IMR-90 (cell line): ENCODE measurements at regions not wholly inside any gene's neighbourhood (a gene's known extent, or its start where the extent isn't known, plus 50 kb on each side); places are given as distances from the start of the nearest gene placed in this dataset.
A peak's percentile ranks its signal among the peaks of the same experiment; 100 is the strongest.

Experiments used
- ATAC-seq: fragments of 200-7000 bp; cut with Tn5 transposase; 2 replicates; pipeline ENCODE4 v1.9.1; 2020; ENCODE audit warnings: low read depth, mild to moderate bottlenecking, moderate library complexity
- BruUV-seq: library from RNA; stranded (reverse); fragments of 400-500 nt; replicated peaks from 2 replicates; lab custom pipeline; 2021; lab: Mats Ljungman, UMichigan
- CTCF ChIA-PET: fragments of 300-600 bp; formaldehyde crosslinking; extraction: SDS; loops from one replicate; lab custom pipeline; 2021; ENCODE audit warnings: antibody characterized with exemption; lab: Yijun Ruan, JAX
- POLR2A ChIA-PET: fragments of 300-600 bp; sonication (Branson Sonifier 250); formaldehyde crosslinking; loops from one replicate; lab custom pipeline; 2022; ENCODE audit warnings: antibody characterized with exemption; ENCODE audit not compliant: unreplicated experiment; lab: Charles Lee
- DNase-seq: peaks from one replicate; pipeline ENCODE4 v3.0.0; 2013
- H2AFZ ChIP-seq: replicated peaks from 2 replicates; pipeline ENCODE3; 2013; ENCODE audit warnings: low read length, mild to moderate bottlenecking; ENCODE audit not compliant: poor library complexity
- H2AK5ac ChIP-seq: 2 replicates; pipeline ENCODE4 v1.6.1; 2013; ENCODE audit warnings: low read depth, low read length, inconsistent platforms
- H2AK9ac ChIP-seq: replicated peaks from 2 replicates; pipeline ENCODE3; 2013; ENCODE audit warnings: mild to moderate bottlenecking, low read depth, low read length, moderate library complexity; ENCODE audit not compliant: poor library complexity
- H2BK120ac ChIP-seq: 2 replicates; pipeline ENCODE4 v1.6.1; 2013; ENCODE audit warnings: low read depth, low read length, inconsistent platforms
- H2BK15ac ChIP-seq: 3 replicates; pipeline ENCODE4 v1.6.1; 2013; ENCODE audit warnings: low read depth, low read length, inconsistent platforms
- H2BK20ac ChIP-seq: 2 replicates; pipeline ENCODE4 v1.6.1; 2013; ENCODE audit warnings: low read depth, mild to moderate bottlenecking, inconsistent platforms, low read length, moderate library complexity
- H2BK5ac ChIP-seq: 2 replicates; pipeline ENCODE4 v1.6.1; 2013; ENCODE audit warnings: mild to moderate bottlenecking, low read depth, low read length, inconsistent platforms; ENCODE audit not compliant: poor library complexity, severe bottlenecking
- H3K14ac ChIP-seq: replicated peaks from 2 replicates; pipeline ENCODE4 v1.6.1; 2013; ENCODE audit warnings: low read depth, low read length, inconsistent platforms
- H3K18ac ChIP-seq: 2 replicates; pipeline ENCODE4 v1.6.1; 2013; ENCODE audit warnings: low read depth, low read length, control low read depth
- H3K23ac ChIP-seq: 2 replicates; pipeline ENCODE4 v1.6.1; 2013; ENCODE audit warnings: low read depth, low read length, inconsistent platforms
- H3K27ac ChIP-seq: 2 replicates; pipeline ENCODE4 v1.5.1; 2013; ENCODE audit warnings: mild to moderate bottlenecking, control low read depth, low read length; ENCODE audit not compliant: insufficient read depth
- H3K27me3 ChIP-seq: 2 replicates; pipeline ENCODE4 v1.6.1; 2013; ENCODE audit warnings: low read length; ENCODE audit not compliant: control insufficient read depth, insufficient read depth
- H3K36me3 ChIP-seq: 2 replicates; pipeline ENCODE4 v1.6.1; 2013; ENCODE audit warnings: low read length, mixed read lengths; ENCODE audit not compliant: control insufficient read depth, insufficient read depth
- H3K4ac ChIP-seq: 2 replicates; pipeline ENCODE4 v1.6.1; 2013; ENCODE audit warnings: low read depth, low read length, inconsistent platforms
- H3K4me1 ChIP-seq: 2 replicates; pipeline ENCODE4 v1.6.1; 2013; ENCODE audit warnings: low read length, mixed read lengths; ENCODE audit not compliant: control insufficient read depth, insufficient read depth
- H3K4me2 ChIP-seq: 2 replicates; pipeline ENCODE4 v1.6.1; 2013; ENCODE audit warnings: low read depth, mild to moderate bottlenecking, control low read depth, low read length, moderate library complexity
- H3K4me3 ChIP-seq: 2 replicates; pipeline ENCODE4 v1.5.1; 2013; ENCODE audit warnings: low read depth, mild to moderate bottlenecking, control low read depth, low read length, moderate library complexity; ENCODE audit not compliant: insufficient read depth
- H3K56ac ChIP-seq: 2 replicates; pipeline ENCODE4 v1.6.1; 2013; ENCODE audit warnings: low read length, inconsistent platforms; ENCODE audit not compliant: insufficient read depth; ENCODE audit errors: extremely low read depth
- H3K79me1 ChIP-seq, 2 experiments: 2 replicates each; pipeline ENCODE4 v1.6.1; 2013; ENCODE audit warnings: low read length in 2 of 2, inconsistent platforms in 1 of 2, low read depth in 1 of 2
- H3K9ac ChIP-seq: 2 replicates; pipeline ENCODE4 v1.6.1; 2013; ENCODE audit warnings: low read depth, low read length, control low read depth
- H3K9me1 ChIP-seq: 2 replicates; pipeline ENCODE4 v1.6.1; 2013; ENCODE audit warnings: low read length, inconsistent platforms; ENCODE audit not compliant: insufficient read depth
- H3K9me3 ChIP-seq: 2 replicates; pipeline ENCODE4 v1.6.1; 2013; ENCODE audit warnings: low read length; ENCODE audit not compliant: control insufficient read depth, insufficient read depth
- H4K20me1 ChIP-seq: 2 replicates; pipeline ENCODE4 v1.6.1; 2013; ENCODE audit warnings: low read length, inconsistent platforms; ENCODE audit not compliant: insufficient read depth
- H4K5ac ChIP-seq: 2 replicates; pipeline ENCODE4 v1.6.1; 2013; ENCODE audit warnings: mild to moderate bottlenecking, low read depth, low read length, control low read depth
- H4K8ac ChIP-seq, 2 experiments: 2 replicates each; pipeline ENCODE4 v1.6.1; 2013; ENCODE audit warnings: low read depth in 2 of 2, low read length in 2 of 2, control low read depth in 1 of 2, inconsistent platforms in 1 of 2
- H4K91ac ChIP-seq: 2 replicates; pipeline ENCODE4 v1.6.1; 2013; ENCODE audit warnings: low read depth, low read length, inconsistent platforms; ENCODE audit not compliant: insufficient read depth
- CEBPB ChIP-seq: IDR thresholded peaks from 2 replicates; pipeline ENCODE4 v1.6.1; 2012; ENCODE audit warnings: low read depth, low read length, improper control_type of control experiment
- RCOR1 ChIP-seq: IDR thresholded peaks from 2 replicates; pipeline ENCODE4 v1.6.1; 2012; ENCODE audit warnings: mild to moderate bottlenecking, low read length, improper control_type of control experiment; ENCODE audit not compliant: insufficient replicate concordance
- WGBS, 2 experiments: methylation state at CpG; one replicate each; pipeline versions ENCODE4 v1.1.5 to v1.1.7; 2013; ENCODE audit warnings: missing lambda C conversion rate in 2 of 2; ENCODE audit not compliant: insufficient read length in 1 of 2; ENCODE audit errors: extremely low coverage in 2 of 2; 5-methylcytosine and 5-hydroxymethylcytosine counted together
- dilution Hi-C: fragments of 300-500 bp; cut with HindIII; formaldehyde crosslinking; loops from one replicate; pipeline ENCODE4 v1.14.3; 2018; ENCODE audit warnings: low sequenced_read_pairs; ENCODE audit not compliant: unreplicated experiment
- in situ Hi-C: fragments of 300-500 bp; cut with MboI; formaldehyde crosslinking; loops from 3 replicates; pipeline ENCODE4 v1.14.3; 2019; ENCODE audit warnings: low sequenced_read_pairs, inconsistent platforms, mixed read lengths
- intact Hi-C: fragments of 100-400 bp; cut with micrococcal nuclease; formaldehyde crosslinking; loops from 2 replicates; pipeline ENCODE4 v1.10.0; 2022

GRCh38 chr3:59161048-59161447 lies 111.2 kb upstream of the CFAP20DC start:
- no peak overlapping the region for H3K56ac ChIP-seq
- in situ Hi-C loops: no loop called here
- H4K8ac ChIP-seq: no peak overlapping the region
- no peaks in the 10 kb centered on the region for H4K20me1 ChIP-seq
- H2BK5ac ChIP-seq: no peak overlapping the region
- no peaks in the 10 kb centered on the region for H3K36me3 ChIP-seq
- H3K9me3 ChIP-seq: no peaks in the 10 kb centered on the region
- no peak overlapping the region for H2AK9ac ChIP-seq
- no peak overlapping the region for H2BK20ac ChIP-seq
- intact Hi-C loops: loop anchor here (10.0 kb wide), 1 partner anchor 406 kb away; no protein-coding TSS in a partner anchor
- no peak overlapping the region for H2BK120ac ChIP-seq
- H3K4me1 ChIP-seq: no peaks in the 10 kb centered on the region
- peak; percentile 80 for TF ChIP-seq CEBPB
- no peak for TF ChIP-seq RCOR1
- no peaks in the 10 kb centered on the region for H3K9me1 ChIP-seq
- BruUV-seq: no TSS peak
- ATAC-seq (no peak), DNase-seq (no peak)
- no peak overlapping the region for H2BK15ac ChIP-seq
- no peak overlapping the region for H3K4me2 ChIP-seq
- H2AK5ac ChIP-seq: no peak overlapping the region
- WGBS, 2 experiments: 83% methylated on average over 4 of the region's 7 CpGs; no CpG with 5 or more reads in 1 of the 2 experiments
- ChIA-PET POLR2A (no interaction called here), CTCF (no interaction called here)
- H3K18ac ChIP-seq: no peak overlapping the region
- H4K5ac ChIP-seq: no peak overlapping the region
- no peak overlapping the region for H4K91ac ChIP-seq
- dilution Hi-C loops: no loop called here
- no peak overlapping the region for H3K4ac ChIP-seq
- H3K9ac ChIP-seq: no peak overlapping the region
- no peaks in the 10 kb centered on the region for H3K79me1 ChIP-seq
- no peak overlapping the region for H3K4me3 ChIP-seq
- H3K14ac ChIP-seq: no peak overlapping the region
- no peak overlapping the region for H3K23ac ChIP-seq
- H2AFZ ChIP-seq: no peak overlapping the region
- H3K27ac ChIP-seq: no peak overlapping the region
- no peaks in the 10 kb centered on the region for H3K27me3 ChIP-seq
